CD4-positive, alpha-beta T cell treated with Interleukin-2 at 100 ng/mL for 4 hours (primary cell): ENCODE measurements at regions not wholly inside any gene's neighbourhood (a gene's known extent, or its start where the extent isn't known, plus 50 kb on each side); places are given as distances from the start of the nearest gene placed in this dataset.
"Not testable (repeated sequence)": the region's sequence is repeated elsewhere in the genome, so short reads cannot be mapped to it uniquely, and the experiment has no call there.

ENCODE experiments used
- DNase-seq: peaks from one replicate; pipeline ENCODE4 v3.0.0-alpha.2; 2020; ENCODE audit warnings: low spot score

- DNase-seq, result no peak
Measured at GRCh38 chr13:39803156-39803555, 147.7 kb downstream of the COG6 start.

- no peak for DNase-seq
Measured at GRCh38 chr13:39803851-39804250, 148.4 kb downstream of the COG6 start.

- DNase-seq, result no peak
Measured at GRCh38 chr13:39804332-39805210, 149.1 kb downstream of the COG6 start.

GRCh38 chr13:39809466-39809865 is 154.0 kb downstream of the COG6 start:
- no peak for DNase-seq

- DNase-seq, result no peak
Measured at GRCh38 chr13:39810091-39810877, 154.8 kb downstream of the COG6 start.

GRCh38 chr13:39811051-39811450 is 155.6 kb downstream of the COG6 start:
- no peak for DNase-seq

GRCh38 chr13:39811696-39812095 is 156.2 kb downstream of the COG6 start:
- DNase-seq, result no peak

GRCh38 chr13:39815345-39816111 is 160.1 kb downstream of the COG6 start:
- no peak for DNase-seq

GRCh38 chr13:39816936-39817335 is 161.5 kb downstream of the COG6 start:
- no peak for DNase-seq

- DNase-seq, result no peak
Measured at GRCh38 chr13:39818953-39819352, 163.5 kb downstream of the COG6 start.

GRCh38 chr13:39820606-39821005 is 165.1 kb downstream of the COG6 start:
- DNase-seq, result no peak

GRCh38 chr13:39821977-39822376 is 166.5 kb downstream of the COG6 start:
- DNase-seq, result no peak

GRCh38 chr13:39822437-39822836 is 167.0 kb downstream of the COG6 start:
- no peak for DNase-seq

GRCh38 chr13:39823063-39823713 is 167.7 kb downstream of the COG6 start:
- no peak for DNase-seq

GRCh38 chr13:39825886-39826285 is 170.4 kb downstream of the COG6 start:
- no peak for DNase-seq

- DNase-seq, result no peak
Measured at GRCh38 chr13:39835253-39835652, 179.8 kb downstream of the COG6 start.

GRCh38 chr13:39836038-39836437 is 180.6 kb downstream of the COG6 start:
- DNase-seq, result no peak

GRCh38 chr13:39837866-39838265 is 182.4 kb downstream of the COG6 start:
- DNase-seq, result not testable (repeated sequence)

GRCh38 chr13:39840201-39840600 is 184.7 kb downstream of the COG6 start:
- no peak for DNase-seq

- DNase-seq, result no peak
Measured at GRCh38 chr13:39847336-39847735, 191.9 kb downstream of the COG6 start.

- DNase-seq, result no peak
Measured at GRCh38 chr13:39855236-39855635, 199.8 kb downstream of the COG6 start.

GRCh38 chr13:39856714-39857113 is 201.3 kb downstream of the COG6 start:
- no peak for DNase-seq
